NCI-H1105 (cell line): ENCODE measurements at regions not wholly inside any gene's neighbourhood (a gene's known extent, or its start where the extent isn't known, plus 50 kb on each side); places are given as distances from the start of the nearest gene placed in this dataset.

Experiments used
- DNase-seq: peaks from one replicate; lab custom pipeline; 2025; lab: John Stamatoyannopoulos, UW

- DNase-seq = no peak
Measured at GRCh38 chr11:98895936-98896335, 124.8 kb upstream of the CNTN5 start.

DNA sequence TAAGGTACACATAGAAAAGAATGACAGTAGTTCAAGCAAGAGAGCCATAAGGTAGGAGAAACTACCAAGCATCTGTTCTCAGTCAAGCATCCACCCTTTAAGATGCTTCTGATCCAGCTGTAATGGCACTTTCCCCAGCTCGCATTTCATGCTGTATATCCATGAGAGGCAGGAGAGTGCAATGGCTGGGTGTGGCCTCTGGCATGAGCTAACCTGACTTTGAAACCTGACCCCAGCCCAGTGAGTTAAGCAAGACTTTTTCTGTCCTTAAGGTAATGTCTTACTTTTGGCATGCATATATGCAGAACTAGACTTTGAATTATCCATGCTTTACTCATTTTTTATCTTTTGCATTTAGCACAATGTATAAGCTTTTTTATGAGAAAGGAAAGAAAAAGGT is 79.8 kb upstream of the CNTN5 start:
- DNase-seq = no peak

- DNase-seq = no peak
Measured at GRCh38 chr11:98944461-98944860, 76.3 kb upstream of the CNTN5 start.

- DNase-seq = no peak
Measured at GRCh38 chr11:98952107-98952506, 68.6 kb upstream of the CNTN5 start.

DNA sequence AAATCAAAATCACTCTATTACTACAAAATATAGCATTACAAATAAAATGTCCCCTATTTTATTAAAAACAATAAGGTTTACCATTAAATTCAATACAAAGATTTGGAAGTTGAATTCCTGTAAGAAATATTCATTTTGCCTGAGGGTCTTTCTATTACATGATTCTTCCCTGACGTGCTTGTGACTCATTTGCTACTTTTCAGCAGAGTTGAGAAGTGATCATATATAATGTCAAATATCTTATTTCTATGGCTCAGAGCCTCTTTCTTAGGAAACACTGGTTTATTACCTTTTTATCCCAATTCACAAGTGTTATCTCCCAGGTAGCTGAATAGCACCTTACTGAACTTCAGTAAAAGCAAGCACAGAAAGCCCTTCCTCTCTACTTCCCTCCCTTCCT is 65.2 kb upstream of the CNTN5 start:
- DNase-seq = no peak

DNA sequence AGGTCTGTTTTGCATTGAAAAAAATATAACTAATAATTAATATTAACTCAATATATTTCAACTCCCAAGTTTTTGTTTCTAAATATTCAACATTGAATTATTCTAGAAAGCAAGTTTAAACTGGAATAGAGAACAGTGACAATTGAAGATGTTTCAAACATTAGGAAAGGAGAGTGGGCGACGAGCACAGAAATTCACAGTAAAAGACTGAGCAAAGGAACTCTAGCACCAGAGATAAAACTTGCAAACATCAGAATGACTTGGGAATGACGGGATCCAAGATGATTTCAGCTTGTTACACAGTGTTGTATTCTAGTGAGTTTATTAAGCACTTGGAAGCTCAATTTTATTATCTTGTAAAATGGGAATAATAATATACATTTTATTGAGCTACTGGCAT is 56.6 kb upstream of the CNTN5 start:
- DNase-seq = no peak

DNA sequence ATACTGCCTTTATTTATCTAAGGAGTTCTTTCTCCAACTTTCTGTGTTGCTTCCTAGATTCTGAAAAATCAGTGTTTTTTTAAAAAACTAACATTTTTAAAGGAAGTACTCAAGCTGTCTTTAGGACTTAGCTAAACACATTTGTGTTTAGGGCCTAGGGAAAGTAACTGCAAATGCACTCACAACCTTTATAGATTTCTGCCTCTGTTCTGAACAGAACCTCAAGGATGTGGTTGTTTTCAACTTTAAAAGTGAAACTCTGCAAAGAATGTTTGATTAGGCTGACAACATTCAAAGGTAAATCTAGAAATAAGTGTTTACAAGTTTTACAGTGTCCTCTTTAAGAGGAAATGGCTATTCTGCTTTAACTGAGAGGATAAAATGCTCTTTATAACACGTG is 55.4 kb upstream of the CNTN5 start:
- DNase-seq = no peak

- DNase-seq = no peak
Measured at GRCh38 chr11:98965775-98966174, 55.0 kb upstream of the CNTN5 start.

GRCh38 chr11:98967005-98967404 is 53.7 kb upstream of the CNTN5 start:
- no peak for DNase-seq
